ENCODE measurements at regions not wholly inside any gene's neighbourhood (a gene's known extent, or its start where the extent isn't known, plus 50 kb on each side); places are given as distances from the start of the nearest gene placed in this dataset.
A peak's percentile ranks its signal among the peaks of the same experiment; 100 is the strongest.
"Not testable (repeated sequence)": the region's sequence is repeated elsewhere in the genome, so short reads cannot be mapped to it uniquely, and the experiment has no call there.

DNA sequence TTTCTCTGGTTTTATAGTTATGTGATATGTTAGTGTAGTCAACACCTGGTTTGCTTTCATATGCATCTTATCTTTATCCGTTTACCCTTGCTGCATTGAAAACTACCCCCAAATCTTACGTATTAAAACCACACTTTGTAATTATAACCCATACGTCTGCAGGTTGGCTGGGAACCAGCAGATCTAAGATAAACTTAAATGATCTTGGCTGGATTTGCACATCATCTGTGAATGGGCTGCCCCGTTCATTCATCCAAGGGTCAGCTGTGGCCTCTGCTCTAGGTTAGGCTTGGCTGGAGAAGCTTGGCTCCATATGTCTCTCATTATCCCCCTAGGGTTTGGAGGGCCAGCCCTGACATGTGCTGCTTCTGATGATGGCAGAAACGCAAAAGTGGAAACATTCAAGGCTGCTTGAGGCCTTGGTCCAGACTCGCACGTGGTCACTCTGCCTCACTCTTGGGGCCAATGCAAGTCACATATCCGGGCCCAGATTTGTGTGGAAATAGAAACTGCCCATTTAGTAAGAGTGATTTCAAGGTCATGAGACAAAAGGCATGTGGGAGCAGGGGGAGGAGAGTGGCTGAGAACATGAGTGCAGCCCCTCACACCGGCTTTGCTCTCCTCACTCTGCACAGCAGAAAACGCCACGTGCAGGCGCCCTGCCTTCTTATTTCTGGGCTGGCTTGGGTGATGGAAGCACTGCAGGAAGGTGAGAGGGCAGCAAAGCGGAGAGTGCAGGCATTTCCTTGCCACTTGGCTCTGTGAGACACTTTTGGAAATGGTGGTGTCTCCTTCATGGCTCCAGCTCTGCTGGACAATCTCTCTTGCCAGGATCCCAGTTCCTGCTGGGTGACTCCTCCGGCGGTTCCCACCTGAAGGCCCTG is 553.8 kb downstream of the GLRX3 start:
- DNase-seq, result no peak

DNA sequence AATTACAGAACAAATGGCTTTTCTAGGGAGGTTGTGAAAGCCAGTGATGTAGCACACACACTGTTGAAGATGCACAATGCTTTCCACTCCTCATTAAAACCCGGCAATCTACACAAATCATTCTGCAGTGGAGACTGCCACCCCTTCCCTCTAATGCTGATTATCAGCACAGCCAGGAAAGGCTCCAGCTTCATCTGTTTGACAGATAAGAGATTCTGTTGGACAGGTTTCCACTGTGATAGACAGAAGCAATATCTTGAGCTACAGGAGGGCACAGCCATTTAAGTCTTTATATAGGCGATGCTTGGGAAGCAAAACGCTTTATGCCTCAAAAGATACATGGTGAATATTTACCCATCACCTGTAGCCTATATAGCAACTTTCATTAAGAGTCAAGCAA is 555.6 kb downstream of the GLRX3 start:
- no peak for DNase-seq

DNA sequence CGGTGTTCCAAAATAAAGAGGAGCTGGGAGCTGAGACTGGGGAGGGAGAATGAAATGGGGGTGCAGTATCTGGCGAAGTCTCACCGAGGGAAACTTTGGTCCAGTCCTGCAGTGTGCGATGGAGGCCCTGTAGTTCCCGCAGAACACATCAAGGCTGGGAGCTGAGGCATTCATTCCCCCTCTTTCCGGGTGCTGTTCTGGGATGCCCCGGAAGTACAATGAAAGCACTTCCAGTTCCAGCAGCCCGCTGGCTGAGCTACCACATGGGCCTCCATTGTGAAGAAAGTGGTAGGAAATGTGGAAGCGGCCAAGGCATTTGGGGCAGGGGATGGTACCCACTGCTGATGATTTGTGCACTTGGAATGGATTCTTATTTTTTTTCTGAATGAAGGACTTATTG is 560.7 kb downstream of the GLRX3 start:
- no peak for DNase-seq

DNA sequence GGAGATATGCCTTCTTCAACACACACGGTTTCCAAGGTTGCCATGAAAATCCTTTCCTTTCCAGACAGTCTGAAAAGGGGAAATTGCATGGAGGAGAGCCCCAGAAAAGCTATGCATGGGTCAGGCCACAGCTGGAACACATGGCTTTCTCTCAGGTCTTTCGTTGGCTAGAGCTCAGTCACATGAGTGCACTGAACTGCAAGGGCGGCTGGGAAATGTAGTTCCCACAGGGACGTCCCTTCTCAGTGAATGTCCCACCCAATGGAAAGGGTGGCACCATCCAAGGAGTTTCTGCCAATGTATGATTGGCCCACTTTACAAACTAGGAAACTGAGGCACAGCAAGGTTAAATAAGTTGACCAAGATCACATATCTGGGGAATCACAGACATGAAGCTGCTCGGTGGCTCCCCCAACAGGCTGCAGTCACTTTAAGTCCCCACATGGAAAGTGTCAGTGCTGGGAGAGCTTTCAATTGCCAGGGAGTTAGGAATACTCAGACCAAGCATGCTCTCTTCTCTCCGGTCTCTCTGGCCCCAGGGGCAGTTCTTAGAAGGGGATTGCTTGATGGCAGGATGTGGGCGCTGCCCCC is 571.3 kb downstream of the GLRX3 start:
- no peak for DNase-seq

DNA sequence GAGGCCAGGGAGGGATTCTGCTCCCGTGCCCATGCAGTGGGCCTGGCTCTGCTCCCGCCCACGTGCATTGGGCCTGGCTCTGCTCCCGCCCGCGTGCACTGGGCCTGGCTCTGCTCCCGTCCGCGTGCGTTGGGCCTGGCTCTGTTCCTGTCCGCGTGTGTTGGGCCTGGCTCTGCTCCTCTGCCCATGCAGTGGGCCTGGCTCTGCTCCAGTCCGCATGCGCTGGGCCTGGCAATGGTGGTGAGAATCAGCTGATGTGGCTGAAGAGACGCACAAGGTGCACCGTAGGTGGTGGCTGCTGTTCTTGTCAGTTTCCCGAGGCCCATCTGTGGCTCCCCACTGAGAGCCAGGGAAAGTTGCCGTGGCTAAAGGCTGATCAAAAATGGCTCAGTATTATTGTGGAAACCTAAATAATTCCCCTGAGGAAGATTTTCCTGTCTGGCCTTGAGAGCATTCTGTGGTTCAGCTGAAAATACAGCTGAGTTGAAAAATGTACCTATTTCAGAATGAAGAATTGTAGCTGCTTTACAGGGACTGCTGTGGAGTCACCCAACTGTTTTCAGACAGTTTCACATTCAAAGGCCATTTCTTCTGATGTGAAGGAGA is 572.4 kb downstream of the GLRX3 start:
- no peak for DNase-seq

DNA sequence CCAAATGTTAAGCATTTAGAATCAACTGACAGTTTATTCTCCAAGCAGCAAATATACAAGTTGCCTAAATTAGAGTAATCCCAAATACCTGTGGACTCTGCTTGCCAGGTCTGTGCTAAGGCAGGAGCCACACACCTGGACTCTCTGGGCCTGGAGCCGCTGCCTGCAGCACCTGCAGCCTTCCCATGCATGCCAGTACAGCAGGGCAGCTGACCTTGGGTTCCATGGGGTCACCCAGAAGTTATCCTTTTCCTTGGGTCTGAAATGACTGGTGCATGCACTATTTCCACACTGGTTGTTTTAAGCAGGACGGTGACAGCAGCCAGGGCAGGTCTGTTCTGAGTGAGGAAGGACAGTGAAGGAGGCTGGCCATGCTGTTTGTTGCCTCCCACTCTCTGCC is 573.2 kb downstream of the GLRX3 start:
- no peak for DNase-seq

DNA sequence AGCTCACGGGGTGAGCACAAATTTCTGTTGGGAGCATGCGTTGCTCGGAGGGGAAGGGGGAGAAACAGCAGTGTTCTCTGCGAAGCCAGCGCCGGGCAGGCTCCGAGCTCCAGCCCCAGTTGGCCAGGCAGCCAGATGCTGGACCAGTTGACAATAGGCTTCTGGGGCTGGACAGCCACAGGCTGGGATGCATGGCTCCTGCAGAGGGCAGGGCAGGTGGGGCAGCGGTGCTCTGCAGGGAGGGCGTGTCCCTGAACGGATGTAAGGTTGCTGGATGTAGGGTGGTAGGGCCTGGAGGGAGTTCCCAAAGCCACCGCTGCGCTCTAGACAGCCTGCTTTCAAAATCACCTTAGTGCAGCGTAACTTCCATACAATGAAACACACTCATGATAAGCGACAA is 574.9 kb downstream of the GLRX3 start:
- DNase-seq, result no peak

DNA sequence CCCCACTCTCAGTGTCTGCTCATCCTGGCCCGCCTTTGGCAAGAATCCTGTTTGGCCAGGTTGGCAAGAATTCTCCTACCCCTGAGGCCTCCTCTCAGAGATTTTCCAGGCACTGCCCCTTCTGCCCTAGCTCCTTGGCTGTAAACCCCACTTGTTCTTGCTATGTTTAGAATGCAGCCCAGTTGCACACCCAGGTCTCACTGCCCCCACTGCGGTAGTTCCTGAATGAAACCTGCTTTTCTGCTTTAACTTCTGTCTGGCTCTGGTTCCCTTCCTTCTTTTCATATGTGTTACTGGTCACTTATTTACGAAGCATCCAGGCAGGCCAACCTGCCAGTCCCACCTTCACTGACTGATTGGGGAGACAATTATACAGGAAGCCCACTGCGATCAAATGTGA is 576.9 kb downstream of the GLRX3 start:
- no peak for DNase-seq

DNA sequence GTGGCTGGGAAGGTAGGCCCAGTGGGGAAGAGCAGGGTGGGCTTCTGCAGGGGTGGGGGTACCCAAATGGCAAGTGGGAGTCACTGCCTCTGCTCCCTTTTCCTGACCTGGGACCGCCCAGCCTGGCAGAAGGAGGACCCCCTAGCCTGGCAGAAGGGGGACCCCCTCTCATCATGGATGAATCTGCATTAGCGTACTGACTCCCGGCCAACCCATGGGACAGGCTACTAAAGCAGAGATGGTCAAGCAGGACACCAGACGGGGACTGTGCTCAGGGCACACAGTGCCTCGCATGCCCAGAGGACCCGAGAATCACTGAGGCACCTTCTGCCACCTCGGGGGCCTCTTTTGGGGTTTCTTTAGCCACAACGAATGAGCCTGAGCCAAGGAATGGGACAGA is 577.5 kb downstream of the GLRX3 start:
- no peak for DNase-seq

DNA sequence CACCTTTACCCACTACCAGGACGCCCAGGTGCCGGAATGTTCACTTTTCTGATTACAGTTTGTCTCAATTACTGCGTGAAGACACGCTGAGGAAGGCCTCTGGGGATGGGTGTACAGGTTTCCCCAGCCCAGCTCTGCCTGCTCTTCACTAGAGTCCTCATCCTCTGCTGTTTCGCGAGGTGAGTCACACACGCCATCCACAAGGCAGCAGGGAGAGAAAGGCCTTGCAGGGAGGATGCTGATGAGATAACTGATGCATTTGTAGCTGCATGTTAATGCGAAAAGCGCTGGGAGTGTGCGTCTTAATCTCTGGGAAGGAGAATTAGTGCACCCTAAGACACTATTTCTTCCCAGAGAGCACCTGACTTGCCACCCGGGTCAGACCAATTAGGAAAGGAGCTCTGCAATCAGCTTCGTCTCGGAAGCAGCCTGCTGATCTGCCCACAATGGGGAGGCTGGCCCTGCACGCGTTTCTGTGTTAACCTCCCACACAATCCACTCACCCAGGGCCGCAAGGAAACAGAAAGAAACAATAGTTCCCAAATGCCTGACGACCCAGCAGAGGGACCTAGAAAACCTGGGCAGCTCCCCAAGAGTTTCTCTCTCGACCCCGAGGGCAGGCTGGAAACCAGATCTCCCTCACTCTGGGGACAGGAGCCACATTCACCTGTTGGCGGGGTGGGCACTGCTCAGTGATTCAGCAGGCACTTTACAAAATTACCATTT is 578.7 kb downstream of the GLRX3 start:
- DNase-seq, result no peak

DNA sequence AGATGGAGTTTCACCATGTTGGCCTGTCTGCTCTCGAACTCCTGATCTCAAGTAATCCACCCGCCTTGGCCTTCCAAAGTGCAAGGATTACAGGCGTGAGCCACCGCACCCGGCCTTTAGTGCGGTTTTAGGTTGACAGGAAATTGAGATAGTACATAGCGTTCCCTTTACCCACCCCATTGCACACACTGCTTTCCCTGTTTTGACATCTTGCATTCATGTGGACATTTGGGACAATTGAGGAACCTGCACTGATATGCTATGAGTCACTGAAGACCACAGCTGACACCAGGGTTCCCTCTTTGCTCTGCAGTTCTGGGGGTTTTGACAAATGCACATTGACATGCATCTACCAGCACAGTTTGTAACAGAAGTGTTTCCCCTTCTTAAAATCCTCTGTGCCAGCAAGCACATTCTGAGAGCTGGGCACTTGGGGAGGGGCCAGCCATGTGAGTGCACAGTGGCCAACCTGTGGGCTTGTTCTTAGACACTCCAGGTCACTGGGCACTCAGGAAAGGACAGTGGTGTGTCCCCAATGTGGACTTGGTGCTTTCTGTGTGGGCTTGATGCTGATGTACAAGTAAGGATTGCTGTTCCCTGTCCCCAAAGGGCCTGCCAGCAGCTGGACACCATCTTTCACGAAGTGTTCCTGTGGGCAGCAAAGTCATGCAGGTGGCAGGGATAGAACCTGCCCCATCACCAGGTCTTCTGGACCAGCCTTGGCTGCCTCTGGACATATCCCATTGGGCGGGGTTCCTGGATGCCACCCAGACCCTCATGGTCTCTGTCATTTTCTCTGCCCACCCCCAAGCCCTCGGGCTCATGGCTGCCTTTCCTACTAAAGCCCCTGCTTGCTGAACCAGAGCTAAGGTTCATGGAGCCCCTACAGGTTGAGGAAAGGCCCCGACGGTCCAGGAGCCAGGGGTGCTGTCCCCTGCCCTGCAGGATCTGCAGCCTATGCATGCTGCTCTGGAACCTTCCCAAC is 579.8 kb downstream of the GLRX3 start:
- DNase-seq, result no peak

DNA sequence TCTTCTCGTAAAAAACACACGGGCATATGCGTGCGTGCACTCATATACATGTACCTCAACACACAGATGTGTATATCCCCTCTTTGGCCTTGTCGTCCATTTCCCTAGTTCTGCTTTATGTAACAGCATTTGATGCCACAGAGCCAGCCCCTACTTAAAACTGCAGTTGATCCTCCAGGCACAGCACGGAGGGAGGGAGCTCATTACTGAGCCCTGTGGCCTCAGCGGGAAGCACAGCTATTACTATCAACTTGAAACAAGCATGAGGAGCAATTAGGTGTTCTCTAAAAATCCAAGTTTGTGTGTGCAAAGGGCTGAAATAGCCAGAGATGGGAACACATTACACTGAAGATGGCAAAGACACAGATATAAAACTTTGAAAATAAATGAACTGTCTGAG is 580.9 kb downstream of the GLRX3 start:
- no peak for DNase-seq

DNA sequence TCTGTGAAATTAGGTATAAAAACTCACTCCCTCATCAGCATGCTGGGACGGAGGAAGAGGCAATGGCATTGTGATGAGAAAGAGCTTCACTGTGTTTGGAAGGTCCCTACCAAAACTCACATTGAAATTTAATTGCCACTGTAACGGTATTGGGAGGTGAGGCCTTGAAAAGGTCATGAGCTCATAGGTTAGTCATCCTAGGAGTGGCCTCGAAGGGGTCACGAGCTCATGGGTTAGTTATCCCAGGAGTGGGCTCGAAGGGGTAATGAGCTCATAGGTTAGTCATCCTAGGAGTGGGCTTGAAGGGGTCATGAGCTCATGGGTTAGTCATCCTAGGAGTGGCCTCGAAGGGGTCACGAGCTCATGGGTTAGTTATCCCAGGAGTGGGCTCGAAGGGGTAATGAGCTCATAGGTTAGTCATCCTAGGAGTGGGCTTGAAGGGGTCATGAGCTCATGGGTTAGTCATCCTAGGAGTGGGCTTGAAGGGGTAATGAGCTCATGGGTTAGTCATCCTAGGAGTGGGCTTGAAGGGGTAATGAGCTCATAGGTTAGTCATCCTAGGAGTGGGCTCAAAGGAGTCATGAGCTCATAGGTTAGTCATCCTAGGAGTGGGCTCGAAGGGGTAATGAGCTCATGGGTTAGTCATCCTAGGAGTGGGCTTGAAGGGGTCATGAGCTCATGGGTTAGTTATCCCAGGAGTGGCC is 582.7 kb downstream of the GLRX3 start:
- DNase-seq, result not testable (repeated sequence)

DNA sequence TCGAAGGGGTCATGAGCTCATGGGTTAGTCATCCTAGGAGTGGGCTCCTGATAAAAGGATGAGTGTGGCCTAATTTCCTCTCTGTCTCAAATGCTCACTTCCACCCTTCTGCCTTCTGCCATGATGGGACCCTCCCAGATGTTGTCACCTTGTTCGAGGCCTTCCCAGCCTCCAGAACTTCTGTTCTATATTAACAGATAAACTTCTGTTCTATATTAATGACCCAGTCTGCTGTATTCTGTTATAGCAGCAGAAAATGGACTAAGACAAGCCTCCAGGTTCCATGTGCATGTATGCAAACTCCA is 583.2 kb downstream of the GLRX3 start:
- no peak for DNase-seq

DNA sequence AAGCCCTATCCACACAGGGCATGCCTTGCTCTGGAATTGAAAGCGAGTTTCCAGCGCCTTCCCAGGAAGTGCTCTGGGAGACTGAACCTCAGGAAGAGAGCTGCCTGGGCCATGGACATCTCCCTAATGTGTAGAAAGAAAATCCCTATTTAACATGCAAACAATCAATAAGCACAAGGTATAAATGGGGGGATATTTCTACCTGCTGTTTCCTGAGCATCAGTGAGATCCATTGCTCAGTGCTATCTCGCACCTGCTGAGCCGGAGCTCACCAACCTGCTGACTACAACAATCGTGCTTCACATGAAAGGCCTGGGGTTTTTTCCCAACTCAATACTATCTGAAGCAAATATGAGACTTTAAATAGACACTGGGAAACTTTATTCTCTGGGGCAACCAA is 584.0 kb downstream of the GLRX3 start:
- DNase-seq, result no peak

DNA sequence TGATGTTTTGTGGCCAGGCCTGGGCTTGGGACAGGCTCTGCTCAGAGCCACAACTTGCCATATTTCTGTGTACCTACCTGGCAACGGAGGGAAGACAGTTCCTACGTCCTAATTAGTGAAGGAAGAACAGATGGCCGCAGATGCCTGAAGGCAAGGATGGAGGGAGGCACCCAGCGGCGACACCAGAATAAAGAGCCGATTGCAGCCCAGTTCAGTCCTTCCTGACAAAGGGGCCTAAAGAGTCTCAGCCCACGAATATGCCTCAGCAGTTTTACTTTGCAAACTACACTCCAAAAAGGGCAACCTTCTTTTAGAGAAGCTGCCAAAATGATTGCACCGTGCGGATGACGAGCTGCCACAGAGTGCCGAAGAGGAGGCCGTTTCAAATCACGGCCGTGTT is 585.8 kb downstream of the GLRX3 start:
- peak; percentile 53 for DNase-seq

DNA sequence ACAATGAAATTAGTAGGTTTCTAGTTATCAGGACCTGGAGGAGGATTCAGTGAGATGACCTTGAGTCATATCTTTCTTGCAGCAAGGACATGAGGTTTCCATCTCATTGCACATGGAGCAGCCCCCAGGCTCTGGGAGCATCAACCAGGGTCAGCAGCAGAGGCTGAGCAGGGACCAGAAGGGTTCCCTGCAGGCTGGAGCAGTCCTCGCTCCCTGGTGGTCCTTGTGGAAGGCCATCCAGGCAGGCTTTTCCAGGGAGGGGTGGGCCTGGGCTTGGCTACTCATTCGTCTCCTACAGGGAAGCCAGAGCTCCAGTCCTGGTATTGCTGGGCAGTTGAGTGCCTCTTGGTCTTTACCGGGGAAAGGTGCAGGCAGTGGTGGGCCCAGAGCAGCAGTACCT is 587.5 kb downstream of the GLRX3 start:
- no peak for DNase-seq

DNA sequence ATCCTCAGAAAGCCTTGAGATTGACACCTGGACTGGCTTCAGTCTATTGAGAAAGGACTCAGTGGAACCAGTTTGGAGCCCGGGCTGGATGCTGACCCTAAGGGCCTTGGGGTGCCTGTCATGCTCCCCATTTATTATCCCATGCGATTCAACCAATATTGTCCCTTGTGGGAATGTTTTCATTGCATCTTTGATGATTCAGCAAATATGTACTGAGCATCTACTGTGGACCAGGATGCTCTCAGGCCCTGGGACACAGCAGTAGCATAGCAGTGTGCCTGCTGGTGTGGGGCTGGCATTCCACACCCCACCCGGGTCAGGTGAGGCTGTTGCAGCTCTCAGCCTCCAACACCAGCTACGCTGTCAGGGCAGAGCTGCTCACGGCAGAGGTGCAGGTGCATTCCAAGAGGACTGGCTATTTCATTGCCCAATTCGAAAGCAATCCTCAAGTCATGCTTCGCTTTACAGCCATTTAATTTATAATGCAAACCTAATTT is 586.0 kb downstream of the TCERG1L start:
- DNase-seq, result no peak

DNA sequence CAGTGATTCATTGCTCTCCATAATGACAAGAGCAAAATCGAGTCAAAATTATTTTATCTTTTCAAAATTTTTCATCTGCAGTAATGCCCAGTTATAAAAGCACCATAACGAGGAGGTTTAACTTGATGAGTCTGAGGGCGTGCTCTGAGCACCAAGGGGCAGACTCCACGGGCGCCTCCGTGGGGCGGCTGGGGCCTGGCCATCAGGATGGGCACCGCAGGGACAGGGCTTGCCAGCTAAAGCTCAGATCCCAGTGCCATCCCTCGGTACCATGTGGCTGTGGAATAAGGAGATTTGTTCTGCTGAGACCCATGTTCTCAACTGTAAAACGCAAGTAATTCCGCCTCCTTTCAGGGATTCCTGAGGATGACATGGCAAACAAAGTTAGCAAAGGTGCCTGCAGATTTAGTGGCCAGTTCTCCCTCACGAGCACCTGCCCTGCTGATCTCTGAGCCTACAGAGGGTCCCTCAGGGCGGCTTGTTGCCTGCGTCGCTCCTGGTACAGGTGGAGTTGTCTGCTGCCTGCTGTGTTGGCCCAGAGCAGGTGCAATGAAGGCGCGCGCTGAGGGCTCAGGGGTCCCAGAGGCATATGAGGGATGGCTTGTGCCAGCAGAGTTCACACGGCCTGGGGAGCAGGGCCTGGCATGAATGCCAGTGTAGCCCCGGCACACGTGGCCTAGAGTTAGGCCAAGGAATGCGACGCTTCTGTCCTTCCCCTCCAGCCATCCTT is 584.4 kb downstream of the TCERG1L start:
- no peak for DNase-seq

DNA sequence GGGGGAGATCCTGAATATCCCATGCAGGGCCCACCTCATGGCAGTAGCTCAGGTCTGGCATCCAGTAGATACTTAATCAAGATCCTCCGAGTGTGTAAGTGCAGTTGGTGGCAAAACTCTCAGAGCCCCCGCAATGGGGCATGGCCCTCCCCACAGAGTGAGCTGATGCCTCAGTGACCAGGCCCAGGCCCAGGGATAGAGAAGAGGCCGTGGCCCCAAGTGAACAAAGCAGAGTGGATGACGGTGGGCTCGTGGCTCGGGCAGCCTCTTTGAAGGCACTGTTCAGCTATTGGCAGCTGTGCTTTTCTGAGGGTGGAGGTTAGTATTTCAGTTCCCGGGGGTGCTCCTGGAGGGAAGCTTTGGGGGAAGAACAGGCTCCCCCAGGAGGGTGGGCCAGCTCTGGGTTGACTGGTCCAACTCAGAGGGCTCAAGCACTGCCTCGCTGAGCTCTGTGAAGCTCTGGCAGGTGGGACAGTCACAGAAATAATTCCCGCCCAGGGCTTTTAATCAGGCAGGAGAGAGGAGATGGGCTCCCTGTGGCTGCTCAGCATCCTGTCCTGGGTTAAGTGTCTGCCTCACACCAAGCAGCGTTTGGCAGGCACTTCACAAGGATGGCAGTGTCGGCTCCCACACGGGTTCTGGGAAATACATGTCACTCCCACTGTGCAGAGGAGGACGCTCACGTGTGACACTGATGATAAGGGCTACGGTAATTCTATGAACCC is 583.6 kb downstream of the TCERG1L start:
- DNase-seq, result no peak

Data from retina (tissue), 1 donor.